NCI-H226 (cell line): ENCODE measurements at regions not wholly inside any gene's neighbourhood (a gene's known extent, or its start where the extent isn't known, plus 50 kb on each side); places are given as distances from the start of the nearest gene placed in this dataset.
"Not testable (repeated sequence)": the region's sequence is repeated elsewhere in the genome, so short reads cannot be mapped to it uniquely, and the experiment has no call there.

Experiments
- DNase-seq: peaks from one replicate; pipeline ENCODE4 v3.0.0-alpha.2; 2015

DNA sequence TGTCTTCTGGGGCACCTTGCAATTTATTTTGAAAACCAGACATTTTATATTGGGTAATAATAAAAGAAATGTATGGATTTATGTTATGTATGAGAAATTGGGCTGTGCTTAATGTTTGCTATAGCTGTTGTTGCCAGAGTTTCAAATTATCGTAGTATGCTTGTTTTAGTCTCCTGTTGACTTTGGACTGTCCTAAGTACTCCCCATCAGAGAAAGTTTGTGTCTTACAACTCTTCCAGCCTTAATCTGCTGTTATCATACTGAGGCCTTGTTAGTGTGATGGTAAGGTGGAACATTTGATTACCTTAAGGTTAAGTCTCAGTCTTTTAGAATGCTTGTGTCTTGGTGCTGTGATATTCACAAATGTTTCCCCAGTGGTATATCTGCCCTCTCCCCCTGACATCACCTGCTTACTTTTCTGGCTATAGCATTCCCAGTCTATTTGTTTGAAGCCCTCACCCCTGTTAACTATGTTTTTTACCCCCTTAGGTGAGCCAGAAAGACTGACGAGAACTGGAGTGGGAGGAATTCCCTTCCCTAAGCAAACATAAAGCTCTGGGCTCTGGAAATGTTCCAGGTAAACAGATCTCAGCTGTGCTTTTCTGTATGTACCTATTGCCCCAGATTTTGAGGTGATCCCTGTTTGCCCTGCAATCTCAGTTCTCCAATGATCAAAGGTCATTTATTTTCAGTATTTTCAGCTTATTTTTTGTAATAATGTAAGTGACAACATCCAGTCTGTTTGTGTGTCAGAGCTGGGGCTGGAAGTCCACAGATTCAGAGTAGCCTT, 581.1 kb upstream of the CITED2 start:
- DNase-seq = no peak

GRCh38 chr6:139954463-139955071, 580.1 kb upstream of the CITED2 start:
- no peak for DNase-seq

- DNase-seq = not testable (repeated sequence)
Measured at GRCh38 chr6:139953780-139954179, 579.3 kb upstream of the CITED2 start.

DNA sequence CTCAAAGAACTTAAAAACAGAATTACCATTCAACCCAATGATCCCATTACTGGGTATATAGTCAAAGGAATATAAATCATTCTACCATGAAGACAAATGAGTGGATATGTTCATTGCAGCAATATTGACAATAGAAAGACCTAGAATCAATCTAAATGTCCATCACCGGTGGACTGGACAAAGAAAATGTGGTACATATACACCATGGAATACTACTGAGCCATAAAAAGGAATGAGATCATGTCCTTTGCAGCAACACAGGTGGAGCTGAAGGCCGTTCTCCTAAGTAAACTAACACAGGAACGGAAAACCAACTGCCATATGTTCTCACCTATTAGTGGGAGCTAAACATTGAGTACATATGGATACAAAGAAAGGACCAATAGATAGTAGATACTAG, 576.7 kb upstream of the CITED2 start:
- DNase-seq = no peak

GRCh38 chr6:139944976-139945375, 570.5 kb upstream of the CITED2 start:
- no peak for DNase-seq

GRCh38 chr6:139944131-139944530, 569.7 kb upstream of the CITED2 start:
- DNase-seq = no peak

DNA sequence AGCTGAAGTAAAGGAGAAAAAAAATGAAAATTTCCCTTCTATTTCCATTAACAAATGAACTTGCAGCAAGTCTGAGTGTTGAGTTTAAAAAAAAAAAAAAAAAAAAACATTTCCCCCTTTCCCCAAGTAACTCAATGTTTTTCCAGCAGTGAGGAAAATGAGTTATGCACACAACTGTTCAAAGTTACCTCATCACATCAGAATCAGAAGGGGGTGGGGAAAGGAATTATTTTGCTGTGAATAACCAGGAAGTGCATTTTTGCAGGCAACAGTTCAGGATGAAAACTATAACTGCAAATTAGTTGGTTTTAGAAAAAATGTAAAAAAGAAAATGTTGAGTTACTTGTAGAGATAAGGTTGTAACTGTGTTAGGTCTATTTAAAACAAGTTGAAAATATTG, 568.9 kb upstream of the CITED2 start:
- DNase-seq = peak; percentile 86

- no peak for DNase-seq
Measured at GRCh38 chr6:139942331-139942730, 567.9 kb upstream of the CITED2 start.

DNA sequence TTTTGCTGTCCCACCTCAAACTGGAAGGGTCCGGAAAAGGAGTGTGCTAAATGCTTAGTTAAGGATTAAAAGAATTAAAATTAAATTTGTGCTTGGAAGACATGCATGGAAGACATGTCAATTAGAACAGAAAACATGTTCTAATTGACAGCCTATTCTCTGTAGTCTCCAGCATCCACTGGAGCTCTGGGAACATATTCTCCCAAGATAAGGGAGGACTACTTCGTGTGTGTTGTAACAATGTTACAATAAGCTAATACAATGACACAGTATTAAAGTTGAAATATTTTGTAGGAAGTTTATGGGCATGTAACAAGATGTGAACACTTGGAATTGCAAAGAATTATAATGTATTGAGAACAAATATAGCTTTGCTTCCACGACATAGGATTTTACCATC, 567.4 kb upstream of the CITED2 start:
- DNase-seq = no peak

GRCh38 chr6:139940741-139941729, 566.6 kb upstream of the CITED2 start:
- peak; percentile 53 for DNase-seq

GRCh38 chr6:139939189-139939979, 564.9 kb upstream of the CITED2 start:
- no peak for DNase-seq

DNA sequence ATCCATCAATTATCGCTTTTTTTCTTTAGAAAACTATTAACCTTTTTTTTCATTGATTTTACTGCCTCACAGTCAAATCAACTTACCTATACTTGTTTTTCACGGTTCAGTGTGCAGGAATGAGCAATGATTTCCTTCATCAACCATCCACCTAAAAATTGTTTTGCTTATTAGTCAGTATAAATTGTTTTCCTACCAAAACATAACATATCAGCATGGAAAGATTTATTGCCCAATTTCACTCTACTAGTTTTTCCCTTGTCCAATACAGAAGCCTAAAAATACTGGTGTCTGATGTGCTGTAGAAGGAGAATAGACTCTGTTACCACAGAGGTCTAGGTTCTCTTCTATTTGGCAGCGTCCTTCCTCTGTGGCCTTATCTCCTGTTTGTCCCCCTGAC, 558.2 kb upstream of the CITED2 start:
- no peak for DNase-seq

- no peak for DNase-seq
Measured at GRCh38 chr6:139931747-139932146, 557.3 kb upstream of the CITED2 start.

DNA sequence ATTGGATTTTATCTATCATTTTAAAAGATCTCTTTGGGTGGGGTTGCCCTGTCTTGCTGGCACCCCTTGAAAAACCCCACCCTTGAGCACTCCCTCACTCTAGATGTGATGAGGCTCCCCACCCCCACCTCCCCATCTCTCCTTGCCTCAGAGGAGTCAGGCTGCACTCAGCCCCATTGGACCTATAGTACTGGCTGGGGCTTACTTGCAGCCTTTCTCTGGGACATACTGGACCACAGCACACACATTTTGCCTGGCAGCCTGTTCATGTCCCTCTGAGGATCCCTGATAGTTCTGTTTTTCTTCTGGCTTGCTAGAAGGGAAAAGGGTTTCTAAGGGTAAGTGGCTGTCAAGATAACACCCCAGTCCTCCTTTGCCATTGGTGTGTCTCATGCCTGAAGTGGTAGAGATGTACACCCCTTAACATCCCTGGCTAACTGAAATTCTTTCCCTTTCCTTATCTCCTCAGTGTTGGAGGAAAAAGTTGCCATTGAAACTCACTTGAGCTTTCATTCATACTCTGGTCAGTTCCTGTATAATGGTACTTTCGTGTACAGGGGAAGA, 553.4 kb upstream of the CITED2 start:
- peak; percentile 35 for DNase-seq

DNA sequence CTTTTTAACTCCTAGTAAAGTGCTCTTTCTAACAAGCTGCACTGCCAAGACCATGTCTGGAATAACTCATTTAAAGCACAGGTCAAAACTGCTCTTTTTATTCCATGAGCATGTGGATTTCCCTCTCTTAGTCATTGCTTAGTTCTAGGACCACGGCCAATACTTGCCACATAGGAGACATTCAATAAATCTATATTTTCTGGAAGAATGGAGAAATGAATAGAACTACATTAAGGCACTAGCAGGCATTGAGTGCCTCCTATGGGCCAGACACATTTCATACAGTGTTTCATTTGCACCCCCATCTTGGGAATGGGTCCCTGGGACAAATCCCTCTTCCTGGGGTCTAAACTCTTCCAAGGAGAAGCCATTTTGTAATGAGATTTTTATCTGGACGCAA, 552.8 kb upstream of the CITED2 start:
- peak; percentile 33 for DNase-seq

DNA sequence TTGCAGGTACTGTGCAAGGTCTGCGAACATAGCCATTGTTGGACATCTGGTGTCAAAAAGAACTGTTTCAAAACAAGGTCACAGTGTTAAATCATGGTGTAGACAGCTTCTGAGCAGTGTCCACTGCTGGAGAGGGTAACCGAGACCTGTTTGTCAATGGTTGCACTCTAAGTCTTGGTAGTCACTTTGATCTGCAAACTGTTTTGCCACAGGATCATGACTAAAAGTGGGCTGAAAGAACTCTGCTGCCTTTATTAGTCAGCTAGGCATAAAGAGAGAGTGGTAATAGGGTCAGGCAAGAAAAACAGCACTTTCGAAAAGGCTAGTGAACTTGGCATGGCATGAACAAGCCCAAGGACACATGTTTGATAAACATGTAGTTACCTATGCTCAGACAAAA, 552.3 kb upstream of the CITED2 start:
- DNase-seq = no peak

GRCh38 chr6:139925894-139926641, 551.6 kb upstream of the CITED2 start:
- DNase-seq = no peak

GRCh38 chr6:139923964-139924475, 549.6 kb upstream of the CITED2 start:
- DNase-seq = no peak

- no peak for DNase-seq
Measured at GRCh38 chr6:139922236-139922635, 547.8 kb upstream of the CITED2 start.

DNA sequence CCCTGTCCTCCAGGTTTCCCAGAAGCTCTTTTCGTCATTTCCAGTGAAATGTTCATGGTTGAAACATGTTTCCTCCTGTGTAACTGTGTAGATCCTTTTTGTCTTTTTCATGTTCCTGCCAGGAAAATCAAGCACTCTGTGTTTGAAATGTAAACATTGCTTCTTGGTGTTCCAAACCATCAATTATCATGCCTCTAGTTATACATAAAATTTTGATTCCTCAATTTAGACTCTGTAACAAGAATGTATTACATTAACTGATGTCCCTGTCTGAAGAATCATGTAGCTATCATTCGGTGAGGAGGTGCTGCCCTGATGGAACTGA, 546.3 kb upstream of the CITED2 start:
- no peak for DNase-seq

GRCh38 chr6:139920027-139920775, 545.8 kb upstream of the CITED2 start:
- no peak for DNase-seq
